Amniotic epithelial cell (primary cell): ENCODE measurements at regions not wholly inside any gene's neighbourhood (a gene's known extent, or its start where the extent isn't known, plus 50 kb on each side); places are given as distances from the start of the nearest gene placed in this dataset.
"Not testable (repeated sequence)": the region's sequence is repeated elsewhere in the genome, so short reads cannot be mapped to it uniquely, and the experiment has no call there.

Experiments used
- DNase-seq: peaks from one replicate; pipeline ENCODE4 v3.0.0-alpha.2; 2010; ENCODE audit warnings: low read depth

GRCh38 chr4:9604031-9604892, 160.0 kb downstream of the DEFB131A start:
- DNase-seq = not testable (repeated sequence)

GRCh38 chr4:9604893-9605190, 160.6 kb downstream of the DEFB131A start:
- not testable (repeated sequence) for DNase-seq

GRCh38 chr4:9608300-9608699, 164.1 kb downstream of the DEFB131A start:
- DNase-seq = no peak

GRCh38 chr4:9610321-9610720, 166.1 kb downstream of the DEFB131A start:
- not testable (repeated sequence) for DNase-seq

GRCh38 chr4:9611101-9611500, 166.9 kb downstream of the DEFB131A start:
- no peak for DNase-seq

GRCh38 chr4:9636411-9636810, 145.0 kb upstream of the DRD5 start:
- DNase-seq = not testable (repeated sequence)

- DNase-seq = not testable (repeated sequence)
Measured at GRCh38 chr4:9659678-9660077, 121.8 kb upstream of the DRD5 start.

- not testable (repeated sequence) for DNase-seq
Measured at GRCh38 chr4:9660955-9661354, 120.5 kb upstream of the DRD5 start.

- DNase-seq = not testable (repeated sequence)
Measured at GRCh38 chr4:9670725-9671124, 110.7 kb upstream of the DRD5 start.

GRCh38 chr4:9677357-9677756, 104.1 kb upstream of the DRD5 start:
- not testable (repeated sequence) for DNase-seq

GRCh38 chr4:9679704-9680478, 101.5 kb upstream of the DRD5 start:
- DNase-seq = no peak

GRCh38 chr4:9683174-9683573, 98.3 kb upstream of the DRD5 start:
- DNase-seq = not testable (repeated sequence)

- DNase-seq = not testable (repeated sequence)
Measured at GRCh38 chr4:9685016-9685415, 96.4 kb upstream of the DRD5 start.

- no peak for DNase-seq
Measured at GRCh38 chr4:9685692-9686091, 95.7 kb upstream of the DRD5 start.

- DNase-seq = not testable (repeated sequence)
Measured at GRCh38 chr4:9690636-9691237, 90.7 kb upstream of the DRD5 start.

GRCh38 chr4:9691238-9692065, 90.0 kb upstream of the DRD5 start:
- DNase-seq = peak; percentile 26

GRCh38 chr4:9692791-9693491, 88.5 kb upstream of the DRD5 start:
- not testable (repeated sequence) for DNase-seq

GRCh38 chr4:9694403-9694802, 87.0 kb upstream of the DRD5 start:
- DNase-seq = not testable (repeated sequence)

- not testable (repeated sequence) for DNase-seq
Measured at GRCh38 chr4:9695994-9696393, 85.4 kb upstream of the DRD5 start.

GRCh38 chr4:9696561-9696960, 84.9 kb upstream of the DRD5 start:
- not testable (repeated sequence) for DNase-seq

GRCh38 chr4:9702019-9702418, 79.4 kb upstream of the DRD5 start:
- DNase-seq = not testable (repeated sequence)
